HG03442 (cell line): ENCODE measurements at regions not wholly inside any gene's neighbourhood (a gene's known extent, or its start where the extent isn't known, plus 50 kb on each side); places are given as distances from the start of the nearest gene placed in this dataset.

Experiments used
- ATAC-seq: cut with Tn5 transposase; IDR thresholded peaks from one replicate; pipeline ENCODE4 v1.9.1; 2021; ENCODE audit warnings: mild to moderate bottlenecking, moderate library complexity; ENCODE audit not compliant: unreplicated experiment

DNA sequence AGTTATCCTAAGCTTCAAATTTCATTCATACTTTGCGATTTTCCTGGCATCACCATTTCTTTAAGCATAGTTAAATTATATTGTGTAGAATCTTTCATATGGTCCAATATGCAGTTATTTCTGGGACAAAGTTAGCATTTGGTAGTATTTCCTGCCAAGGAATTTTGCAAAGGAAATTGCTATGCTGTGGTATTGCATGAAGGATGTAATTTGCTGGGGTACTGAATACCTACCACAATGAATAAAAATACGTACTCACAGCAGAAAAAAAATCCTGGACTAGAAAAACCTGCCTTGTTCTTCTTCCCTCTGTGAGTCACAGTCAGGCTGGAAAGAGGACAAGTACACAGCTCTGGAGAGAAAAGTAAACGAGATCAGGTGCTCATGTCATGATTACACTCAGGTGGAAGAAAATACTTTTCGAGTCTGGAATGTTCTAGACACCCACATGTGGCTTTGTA, 241.2 kb downstream of the PTBP2 start:
- no peak for ATAC-seq

- ATAC-seq: no peak
Observed at GRCh38 chr1:96964761-96965160, 243.2 kb downstream of the PTBP2 start.

GRCh38 chr1:96966536-96967138, 245.1 kb downstream of the PTBP2 start:
- ATAC-seq: peak; percentile 95

- ATAC-seq: no peak
Observed at GRCh38 chr1:96967311-96967710, 245.7 kb downstream of the PTBP2 start.

DNA sequence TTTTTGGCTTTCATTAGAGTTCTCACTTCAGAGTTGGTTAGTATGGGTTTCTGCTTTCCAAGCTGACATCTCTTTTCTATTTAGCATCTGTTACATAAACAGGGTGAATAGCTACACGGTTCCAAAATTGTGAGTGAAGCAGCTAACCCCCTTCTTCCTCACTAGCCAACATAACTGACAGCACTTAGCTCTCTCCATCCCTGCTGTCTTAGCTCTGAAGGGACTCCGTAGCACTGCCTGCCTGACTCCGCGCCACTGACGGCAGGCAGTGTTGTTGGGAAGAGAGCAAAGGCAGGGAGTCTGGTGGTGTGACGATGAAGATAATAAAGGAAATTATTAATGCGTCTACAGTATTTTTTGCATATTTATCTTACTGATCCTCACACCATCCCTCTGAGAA, 247.0 kb downstream of the PTBP2 start:
- no peak for ATAC-seq

DNA sequence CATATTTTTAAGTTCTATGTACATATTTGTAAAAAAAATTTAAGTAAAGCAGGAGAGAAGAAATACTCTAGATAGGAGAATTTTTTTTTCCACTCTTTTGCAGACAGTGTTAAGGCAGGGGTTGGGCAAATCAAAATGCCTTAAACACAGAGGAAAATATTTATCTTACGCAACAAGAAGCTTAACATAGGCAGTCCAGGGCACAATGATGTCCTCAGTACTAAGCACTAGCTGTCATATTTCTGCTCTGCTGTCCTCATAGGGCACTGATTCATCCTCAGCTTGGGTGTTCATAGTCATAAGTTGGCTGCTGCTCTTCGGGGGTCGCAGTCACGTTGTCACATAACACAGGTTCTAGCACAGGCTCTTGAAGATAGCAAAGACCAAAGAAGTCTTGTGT, 247.4 kb downstream of the PTBP2 start:
- ATAC-seq: no peak

DNA sequence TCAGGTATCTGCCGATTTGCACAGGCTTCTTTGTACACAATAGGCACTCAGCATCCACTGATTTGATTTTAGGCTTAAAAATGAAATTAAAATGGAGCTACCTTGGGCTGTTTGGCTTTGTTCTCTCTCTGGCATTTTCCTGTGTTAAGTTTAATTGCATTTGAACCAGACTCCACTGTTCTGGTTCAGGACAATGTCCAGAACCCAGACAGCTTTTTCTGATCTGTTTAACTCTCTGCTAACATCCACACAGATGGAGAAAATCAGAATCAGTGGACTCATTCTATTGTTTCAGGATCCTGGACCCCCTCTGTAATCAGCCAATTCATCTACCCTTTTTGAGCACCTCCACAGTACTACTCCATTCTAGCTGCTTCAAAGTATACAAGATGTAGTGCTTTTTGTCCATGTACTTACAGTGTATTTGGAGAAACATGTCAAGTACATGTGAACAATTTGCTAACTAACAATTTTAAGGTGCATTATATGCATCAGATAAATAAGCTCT, 248.1 kb downstream of the PTBP2 start:
- no peak for ATAC-seq

DNA sequence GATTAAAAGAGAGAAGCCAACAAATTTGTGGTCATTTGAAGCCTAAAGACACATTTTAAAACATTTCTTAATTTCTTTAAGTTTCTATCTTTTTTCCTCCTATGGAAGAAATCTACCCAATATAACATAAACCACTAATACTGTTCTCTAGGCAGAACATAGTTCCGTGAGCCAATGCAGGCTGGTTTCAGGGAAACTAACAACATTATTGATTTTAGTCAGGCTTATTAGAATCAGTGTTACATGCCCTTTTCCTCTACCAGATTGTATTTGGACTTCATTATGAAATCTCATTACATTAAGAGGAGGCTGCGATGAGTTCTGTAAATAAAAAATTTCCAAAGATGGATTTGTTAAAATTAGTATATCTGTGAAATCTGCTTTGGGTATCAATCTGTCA, 249.9 kb downstream of the PTBP2 start:
- ATAC-seq: no peak

DNA sequence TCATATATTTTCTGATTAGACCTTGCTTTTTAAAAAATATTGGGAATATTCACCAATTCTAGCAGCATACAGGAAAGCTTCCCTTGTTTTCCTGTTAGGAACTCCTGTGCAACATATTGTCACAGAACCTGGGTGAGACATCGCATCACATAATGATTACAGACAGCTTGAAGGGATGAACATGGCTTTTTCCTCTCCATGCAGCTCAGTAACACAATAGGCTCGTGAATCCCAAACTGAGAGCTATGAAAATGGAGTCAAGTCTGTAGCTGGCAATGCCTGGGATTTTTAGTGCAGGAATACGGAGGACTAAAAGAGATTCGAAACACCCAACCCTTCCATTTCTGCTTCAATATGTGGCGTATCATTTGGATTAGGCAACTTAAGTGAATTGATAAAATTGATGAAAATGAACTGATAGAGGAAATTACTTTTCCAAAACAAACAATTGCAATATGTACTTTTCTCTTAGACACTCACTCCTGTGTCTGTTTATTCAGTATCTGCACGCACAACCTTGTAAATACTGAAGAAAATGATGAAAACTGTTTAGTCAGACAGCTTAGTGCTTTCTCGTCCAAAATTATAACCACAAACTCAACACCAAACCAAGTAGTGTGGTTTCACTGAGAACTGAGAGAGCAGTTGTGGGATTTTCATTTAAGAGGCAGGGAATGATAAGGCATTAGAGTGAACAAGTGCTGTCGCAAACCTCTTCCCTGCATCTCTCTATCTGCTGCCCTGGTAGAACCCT, 250.4 kb downstream of the PTBP2 start:
- ATAC-seq: no peak

DNA sequence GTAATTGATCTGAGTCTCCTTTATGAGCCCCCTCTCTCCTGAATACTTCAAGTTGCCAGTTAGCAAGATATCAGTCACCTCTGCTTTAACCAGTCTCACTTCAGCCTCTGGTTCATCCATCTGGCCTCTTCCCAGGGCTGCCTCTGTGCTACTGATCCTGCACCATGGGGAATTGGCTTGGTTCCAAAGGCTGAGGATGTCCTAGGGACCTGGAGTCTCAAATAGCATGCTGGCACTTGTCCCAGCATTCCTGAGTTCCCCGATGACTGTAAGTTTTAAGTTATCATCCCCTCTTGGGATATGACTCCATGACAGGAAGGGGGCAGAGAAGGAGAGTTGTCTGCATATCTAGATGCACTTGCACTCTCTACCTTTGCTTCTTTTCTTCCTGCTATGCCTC, 252.0 kb downstream of the PTBP2 start:
- ATAC-seq: no peak

DNA sequence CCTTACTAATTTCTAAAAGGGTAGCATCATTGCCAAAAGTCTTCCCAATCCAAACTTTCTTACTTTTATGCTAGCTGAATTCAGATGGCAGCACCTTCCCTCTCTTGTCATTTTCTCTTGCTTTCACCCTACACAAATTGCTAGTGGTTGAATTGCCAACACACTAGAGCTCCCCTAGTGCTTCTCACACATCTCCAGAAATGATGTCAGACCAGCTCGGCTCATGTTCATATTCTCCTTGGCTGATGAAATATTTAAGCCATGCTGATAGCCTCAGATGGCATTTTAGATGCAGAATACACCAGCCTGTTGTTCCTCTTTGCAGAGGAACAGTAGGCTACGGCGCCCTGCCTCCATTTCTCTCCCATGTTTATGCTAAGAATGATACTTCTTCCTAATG, 256.9 kb downstream of the PTBP2 start:
- ATAC-seq: no peak

DNA sequence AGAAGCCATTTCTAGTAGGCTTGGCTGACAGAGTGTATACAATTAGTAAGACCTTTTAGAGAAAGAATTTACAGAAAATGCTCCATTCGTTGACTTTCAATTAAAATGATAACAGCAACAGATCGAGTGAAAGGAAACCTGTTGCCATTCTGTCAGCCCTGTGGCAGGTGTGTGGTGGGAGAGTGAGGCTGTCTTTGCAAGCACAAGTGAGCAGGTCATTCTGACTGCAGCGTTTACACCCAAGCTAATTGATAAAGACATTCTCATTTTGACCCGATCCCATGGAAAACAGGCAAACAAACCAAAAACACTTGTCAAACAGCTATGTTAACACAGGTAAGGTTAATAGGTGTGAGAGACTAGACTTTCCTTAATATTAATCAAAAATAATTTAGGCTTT, 257.3 kb downstream of the PTBP2 start:
- no peak for ATAC-seq

DNA sequence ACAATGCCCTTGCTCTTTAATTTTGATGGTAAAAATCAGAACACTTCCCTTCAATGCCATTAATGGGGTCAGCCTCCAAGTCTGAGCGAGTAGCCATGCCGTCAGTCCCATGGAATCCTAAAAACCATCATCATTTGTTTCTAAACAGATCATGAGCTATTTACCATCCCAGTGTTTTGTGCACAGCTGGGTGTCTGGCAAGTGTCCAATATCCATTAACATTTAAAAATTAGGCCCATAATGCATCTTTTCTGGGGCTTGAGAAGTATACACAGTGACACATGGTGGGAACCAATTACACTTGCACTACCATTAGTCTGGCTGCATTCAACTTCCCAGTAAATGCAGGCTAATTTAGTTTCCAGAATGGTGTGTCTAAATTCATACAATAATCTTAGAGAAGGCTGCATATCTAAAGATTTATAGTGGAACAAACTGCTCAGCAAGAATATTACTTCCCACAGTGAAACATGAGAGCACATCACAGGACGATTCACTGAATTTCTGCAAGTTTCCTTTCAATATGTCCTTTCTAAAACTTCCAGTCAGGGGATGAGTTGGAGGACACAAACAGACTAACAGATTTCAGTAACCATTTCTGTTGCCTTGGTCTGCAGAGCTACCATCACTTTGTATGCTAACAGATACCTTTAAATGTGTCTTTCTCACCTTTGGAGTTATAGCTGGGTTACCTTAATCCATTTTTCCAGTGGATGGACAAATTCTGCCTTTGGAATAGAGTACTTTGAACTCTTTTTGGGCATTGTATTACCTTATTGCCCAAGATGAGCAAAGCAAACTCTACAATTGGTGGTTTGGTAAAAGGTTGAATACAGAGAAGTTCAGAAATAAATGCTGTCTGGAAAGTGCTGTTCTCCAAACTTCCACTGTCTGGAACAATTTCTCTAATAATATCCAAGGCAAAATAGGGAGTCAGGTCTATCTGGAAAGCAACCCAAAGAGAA, 258.0 kb downstream of the PTBP2 start:
- no peak for ATAC-seq

DNA sequence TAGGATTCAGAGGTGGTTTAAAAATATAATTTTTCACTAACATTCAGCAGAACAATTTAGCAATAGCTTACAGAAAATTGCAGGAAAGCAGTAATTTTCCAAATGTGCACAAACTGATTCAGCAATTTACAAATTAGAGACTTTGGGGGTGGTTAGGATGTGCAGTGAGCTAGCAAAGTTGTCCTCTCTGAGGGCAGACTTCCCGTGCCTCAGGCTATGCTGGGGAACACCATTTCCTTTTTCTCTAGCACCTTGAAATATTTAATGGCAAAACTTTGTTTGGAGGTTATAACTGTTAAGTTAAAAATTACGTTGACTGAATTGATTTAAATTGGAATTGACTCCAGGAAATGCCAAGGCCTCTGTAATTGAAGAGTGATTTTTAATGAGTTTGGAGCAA, 258.9 kb downstream of the PTBP2 start:
- ATAC-seq: no peak

DNA sequence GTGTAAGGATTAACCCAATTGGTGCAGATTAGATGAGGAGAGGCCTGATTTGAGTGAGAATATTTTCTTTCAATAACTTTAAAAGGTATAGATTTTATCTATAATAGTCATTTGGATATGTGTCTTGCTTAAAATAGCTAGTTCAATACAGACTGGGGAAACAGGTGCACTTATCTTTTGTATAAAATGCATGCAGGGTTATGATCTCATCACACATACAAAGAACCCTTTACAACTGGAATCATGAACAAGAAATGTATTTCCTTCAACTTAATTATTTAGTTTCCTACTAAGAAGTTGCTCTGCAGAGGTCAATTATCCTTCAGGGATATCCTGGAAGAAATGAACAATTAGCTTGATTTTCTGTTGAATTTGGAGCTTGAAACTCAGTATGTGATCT, 259.6 kb downstream of the PTBP2 start:
- no peak for ATAC-seq

- ATAC-seq: no peak
Observed at GRCh38 chr1:96982118-96982517, 260.5 kb downstream of the PTBP2 start.

DNA sequence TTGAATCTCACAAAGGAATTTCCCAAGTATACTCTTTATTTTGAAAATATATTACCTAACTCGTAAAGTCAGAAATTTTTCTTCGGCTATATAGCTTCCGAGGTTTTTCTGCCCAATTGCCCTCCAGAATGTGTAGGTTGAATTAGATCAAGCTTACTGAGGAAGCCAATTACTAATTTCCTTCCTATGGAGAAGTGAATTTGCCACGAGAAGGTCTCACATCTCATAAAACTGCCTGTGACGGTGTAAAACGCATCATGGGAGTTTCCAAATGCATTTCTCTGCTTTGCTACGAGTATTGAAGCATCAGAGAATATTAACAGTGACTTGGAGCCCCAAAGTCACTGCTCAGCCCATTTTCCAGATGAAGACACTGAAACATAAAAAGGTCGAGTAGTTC, 262.3 kb downstream of the PTBP2 start:
- ATAC-seq: no peak

DNA sequence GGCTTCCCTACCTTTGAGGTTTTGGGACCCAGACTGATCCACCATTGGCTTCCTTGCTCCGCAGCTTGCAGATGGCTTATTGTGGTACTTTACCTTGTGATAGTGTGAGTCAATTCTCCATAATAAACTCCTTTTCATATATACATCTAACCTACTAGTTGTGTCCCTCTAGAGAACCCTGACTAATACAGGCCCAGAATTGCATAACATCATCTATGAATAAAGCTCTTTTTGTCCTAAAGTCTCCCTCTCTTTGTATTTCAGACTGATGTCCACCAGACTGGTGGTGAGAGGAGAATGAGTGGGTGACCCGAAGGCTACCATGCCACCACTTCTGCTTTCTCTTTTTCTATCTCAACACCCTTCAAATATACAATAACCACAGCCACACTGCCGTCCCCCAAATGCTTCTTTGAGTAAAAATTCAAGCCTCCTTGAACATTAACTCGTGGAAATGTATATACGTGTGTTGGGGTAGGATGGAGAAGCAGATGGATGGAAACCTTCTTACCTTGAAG, 265.7 kb downstream of the PTBP2 start:
- no peak for ATAC-seq

DNA sequence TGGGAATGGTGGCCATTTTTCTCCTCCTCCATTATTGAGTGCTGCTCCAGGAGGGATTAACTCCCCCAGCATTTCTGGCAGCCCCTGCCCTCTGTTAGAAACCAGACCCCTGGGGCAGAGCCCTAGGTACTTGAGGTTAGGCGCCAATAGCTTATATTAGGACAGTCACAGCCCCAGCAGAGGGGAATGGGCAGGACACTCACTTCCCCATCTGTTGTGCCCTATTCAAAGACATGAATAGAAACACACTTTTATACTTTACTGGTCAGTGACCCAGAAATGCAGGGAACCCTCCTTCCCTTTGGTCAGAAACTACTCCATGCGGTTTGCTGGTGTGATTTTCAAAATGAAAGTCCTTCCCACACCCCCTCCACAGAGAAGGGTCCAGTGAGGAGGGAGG, 267.7 kb downstream of the PTBP2 start:
- ATAC-seq: no peak

DNA sequence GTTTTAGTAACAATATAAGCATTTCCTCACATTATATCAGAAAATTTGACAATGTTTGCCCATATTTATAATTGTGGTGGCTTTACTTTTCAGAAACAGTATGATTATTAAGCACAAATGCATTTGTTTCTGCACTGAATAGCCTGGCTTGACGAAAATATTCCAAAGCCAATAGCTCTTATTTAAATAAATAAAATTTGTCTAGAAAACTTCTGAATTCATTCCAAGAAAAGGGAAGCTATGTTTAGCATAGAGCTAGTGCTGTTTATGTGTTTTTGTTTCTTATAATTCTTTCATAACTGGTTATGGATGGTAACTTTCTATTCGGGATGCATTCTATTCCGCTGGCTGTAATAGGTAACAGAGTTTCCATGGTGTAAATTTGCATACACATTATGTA, 268.6 kb downstream of the PTBP2 start:
- no peak for ATAC-seq

GRCh38 chr1:96991261-96991660, 269.7 kb downstream of the PTBP2 start:
- no peak for ATAC-seq
